NCI-H460 (cell line): ENCODE measurements at regions not wholly inside any gene's neighbourhood (a gene's known extent, or its start where the extent isn't known, plus 50 kb on each side); places are given as distances from the start of the nearest gene placed in this dataset.
A peak's percentile ranks its signal among the peaks of the same experiment; 100 is the strongest.
"Not testable (repeated sequence)": the region's sequence is repeated elsewhere in the genome, so short reads cannot be mapped to it uniquely, and the experiment has no call there.

Source experiments
- DNase-seq: peaks from one replicate; pipeline ENCODE4 v3.0.0-alpha.2; 2016; ENCODE audit warnings: low read depth; ENCODE audit errors: extremely low read depth

DNA sequence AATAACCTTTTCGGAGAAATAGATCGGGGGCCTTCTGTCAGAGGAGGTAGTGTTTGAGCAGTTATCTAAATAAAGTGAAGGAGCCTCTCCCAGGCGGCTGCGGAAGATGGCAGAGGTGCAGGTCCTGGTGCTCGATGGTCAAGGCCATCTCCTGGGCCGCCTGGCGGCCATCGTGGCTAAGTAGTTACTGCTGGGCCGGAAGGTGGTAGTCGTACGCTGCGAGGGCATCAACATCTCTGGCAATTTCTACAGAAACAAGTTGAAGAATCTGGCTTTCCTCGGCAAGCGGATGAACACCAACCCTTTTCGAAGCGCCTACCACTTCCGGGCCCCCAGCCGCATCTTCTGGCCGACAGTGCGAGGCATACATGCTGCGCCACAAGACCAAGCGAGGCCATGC is 186.1 kb downstream of the KTN1 start:
- no peak for DNase-seq

DNA sequence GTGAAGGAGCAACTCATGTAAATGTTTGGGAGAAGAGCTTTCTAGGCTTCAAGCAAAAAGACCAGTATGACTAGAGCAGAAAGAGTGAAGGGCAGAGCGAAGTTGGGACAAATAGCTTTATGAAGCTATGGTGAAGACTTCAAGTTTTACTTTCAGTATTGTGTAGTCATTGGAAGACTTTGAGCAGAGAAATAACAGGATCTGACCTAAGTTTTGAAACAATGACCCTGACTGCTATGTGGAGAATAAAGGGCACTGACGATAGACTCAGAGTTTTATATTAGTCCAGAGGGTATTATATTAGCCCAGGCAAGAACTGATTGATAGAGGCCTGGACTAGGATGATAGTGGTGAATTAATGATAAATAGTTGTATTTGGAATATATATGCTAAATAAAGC is 187.3 kb downstream of the KTN1 start:
- DNase-seq, result no peak

DNA sequence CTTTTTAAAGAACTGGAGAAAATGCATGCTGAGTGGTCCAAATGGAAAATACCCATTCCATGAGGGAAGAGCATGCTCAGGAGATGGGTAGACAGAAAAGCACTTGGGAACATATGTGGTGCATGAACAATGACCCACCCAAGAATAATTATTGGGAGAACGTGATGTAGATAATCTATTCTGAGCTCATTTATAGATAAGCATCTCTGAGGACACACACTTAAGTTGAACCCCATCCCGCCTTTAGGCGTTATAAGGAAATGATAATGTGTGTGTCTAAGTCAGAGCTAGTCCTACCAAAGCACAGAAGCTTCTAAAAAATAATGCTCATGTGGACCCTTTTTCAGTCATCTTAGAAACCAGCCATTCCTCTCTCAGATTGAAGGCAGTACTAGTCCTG is 189.9 kb downstream of the KTN1 start:
- no peak for DNase-seq

DNA sequence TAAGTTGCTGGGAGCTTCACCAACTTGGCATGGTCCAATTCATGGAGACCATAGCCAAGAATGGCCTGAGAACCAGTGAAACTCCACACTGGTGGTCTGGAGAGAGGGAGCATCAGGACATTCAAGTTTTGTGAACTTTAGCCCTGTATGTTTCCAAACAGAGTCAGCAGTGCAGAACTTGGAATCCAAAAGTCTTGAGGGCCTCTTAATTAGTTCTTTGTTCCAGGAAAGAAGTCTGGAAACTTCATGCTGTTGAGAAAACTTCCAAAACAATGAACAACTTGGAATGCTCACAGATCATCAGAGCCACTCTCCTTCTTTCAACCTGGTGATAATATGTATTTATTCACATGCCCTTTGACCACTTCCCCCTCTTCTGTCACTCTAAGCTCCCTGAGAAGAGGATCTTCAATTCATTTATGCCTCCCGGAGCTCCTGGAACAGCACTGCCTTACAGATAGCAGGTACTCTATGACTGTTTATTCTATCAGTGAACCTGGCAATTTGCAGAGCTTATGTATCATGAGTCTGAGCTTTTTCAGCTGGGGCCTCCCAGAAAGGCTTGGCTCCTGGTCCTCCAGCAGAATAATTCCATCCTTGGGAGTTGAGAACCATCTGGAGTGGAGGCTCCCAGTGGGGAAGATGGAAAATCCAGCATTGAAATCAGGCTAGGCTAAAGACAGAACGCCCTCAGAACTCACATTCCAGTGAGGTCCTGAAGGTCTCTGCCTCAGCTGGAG is 191.4 kb downstream of the KTN1 start:
- no peak for DNase-seq

DNA sequence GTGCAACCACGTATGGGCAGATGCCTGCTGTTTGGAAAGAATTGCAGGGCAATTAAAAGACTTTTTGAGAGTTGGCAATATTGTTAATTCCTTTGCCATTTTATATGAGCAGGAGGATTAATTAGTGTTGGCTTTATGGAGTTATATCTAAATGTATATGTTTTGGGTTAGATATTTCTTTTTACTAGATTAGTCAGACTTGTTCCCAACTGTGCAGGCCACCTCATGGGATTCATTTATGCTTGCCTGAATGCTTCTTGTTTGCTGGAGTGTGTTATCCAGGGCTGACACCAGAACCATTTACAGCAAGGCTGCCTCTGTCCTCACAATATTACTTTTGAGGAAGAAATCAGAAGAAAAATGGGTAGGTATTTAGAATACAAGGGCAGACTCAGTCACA is 192.5 kb downstream of the KTN1 start:
- no peak for DNase-seq

DNA sequence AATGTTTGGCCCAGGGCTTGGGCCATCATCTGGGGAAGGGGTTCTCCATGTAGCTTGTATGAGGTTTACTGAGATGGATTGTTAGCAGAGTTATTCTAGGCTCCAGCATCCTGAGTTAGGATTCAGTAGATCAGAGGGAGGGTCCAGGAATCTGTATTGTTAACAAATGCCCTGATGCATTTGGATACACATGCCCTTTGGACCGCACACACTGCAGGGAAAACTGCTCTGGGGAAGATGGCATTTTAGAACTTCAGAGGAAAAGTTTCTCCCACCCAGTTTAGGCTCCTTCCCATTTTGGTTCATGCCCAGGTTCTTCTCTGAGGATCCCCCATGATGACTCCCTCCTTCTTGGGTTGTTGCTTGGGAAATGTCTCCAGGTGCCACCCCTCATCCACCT is 193.3 kb downstream of the KTN1 start:
- no peak for DNase-seq

DNA sequence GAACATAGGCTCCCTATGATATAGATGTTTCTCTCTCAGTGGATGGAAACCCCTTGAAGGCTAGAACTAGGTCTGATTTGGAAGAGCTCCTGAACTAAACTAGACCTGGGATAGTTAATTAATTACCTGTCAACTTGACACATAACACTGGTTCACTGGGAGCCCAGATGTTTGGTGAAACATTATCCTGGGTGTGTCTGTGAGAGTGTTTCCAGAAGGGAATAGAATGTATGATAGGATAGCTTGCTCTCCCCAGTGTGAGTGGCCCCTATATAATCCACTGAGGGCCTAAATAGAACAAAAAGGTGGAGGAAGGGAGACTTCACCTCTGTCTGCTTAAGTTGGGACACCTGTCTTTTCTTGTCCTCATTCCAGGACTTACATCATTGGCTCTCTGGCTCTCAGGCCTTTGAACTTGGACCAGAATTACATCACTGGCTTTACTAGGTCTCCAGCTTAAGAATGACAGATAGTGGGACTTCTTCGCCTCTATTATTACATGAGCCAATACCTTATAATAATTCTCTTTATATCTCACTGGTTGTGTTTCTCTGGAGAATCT is 194.1 kb downstream of the KTN1 start:
- no peak for DNase-seq

DNA sequence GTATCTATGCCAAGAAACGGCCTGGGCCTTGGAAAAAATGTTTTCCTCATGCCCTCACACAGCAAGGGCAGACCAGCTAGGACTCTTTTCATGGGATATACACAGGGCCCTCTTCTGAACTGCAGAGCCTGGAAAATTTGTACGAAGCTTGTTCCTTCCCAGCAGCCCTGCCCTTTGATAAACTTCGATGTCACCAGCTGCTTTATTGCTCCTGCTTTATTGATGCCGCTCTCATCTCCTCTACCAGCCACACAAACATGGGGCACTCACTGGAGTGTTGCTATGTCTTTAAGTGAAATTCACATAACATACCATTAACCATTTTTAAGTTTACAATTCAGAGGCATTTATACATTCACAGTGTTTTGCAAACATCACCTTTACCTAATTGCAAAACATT is 197.9 kb downstream of the KTN1 start:
- no peak for DNase-seq

DNA sequence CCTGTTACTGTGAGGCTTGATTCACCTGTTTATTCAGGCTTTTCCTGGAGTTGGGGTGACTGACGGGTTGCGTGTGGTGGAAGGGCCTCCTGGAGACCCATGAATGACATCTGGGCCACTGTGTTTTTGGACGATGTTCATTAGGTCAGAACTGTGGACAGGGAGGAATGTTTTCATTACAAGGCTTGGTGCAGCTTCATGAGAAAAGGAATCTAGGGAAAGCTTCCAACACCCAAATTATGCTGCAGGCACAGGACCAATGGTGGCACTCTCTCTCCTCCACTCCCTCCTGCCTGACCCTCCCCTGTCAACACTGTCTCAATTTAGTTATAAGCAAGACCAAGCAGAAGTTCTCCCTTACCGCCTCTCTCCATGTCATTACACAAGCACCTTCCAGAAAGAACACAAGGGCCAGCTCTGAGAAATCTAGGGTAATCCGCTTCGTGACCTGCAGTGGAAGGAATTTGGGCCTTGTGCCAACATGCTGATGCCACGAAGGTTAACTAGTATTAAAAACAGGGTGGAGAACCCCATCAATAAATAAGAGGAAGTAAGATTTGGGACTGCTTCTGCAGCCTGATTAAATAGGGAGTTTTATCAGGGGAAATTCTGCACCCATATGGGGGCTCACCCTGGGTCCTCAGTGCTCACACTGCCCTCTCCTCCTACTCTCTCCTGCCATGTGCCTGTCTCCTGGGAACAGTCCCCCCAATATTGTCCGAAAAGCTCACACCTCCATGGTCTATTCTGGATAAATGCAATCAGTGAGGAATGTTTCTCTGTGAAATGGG is 200.3 kb downstream of the KTN1 start:
- DNase-seq, result no peak

DNA sequence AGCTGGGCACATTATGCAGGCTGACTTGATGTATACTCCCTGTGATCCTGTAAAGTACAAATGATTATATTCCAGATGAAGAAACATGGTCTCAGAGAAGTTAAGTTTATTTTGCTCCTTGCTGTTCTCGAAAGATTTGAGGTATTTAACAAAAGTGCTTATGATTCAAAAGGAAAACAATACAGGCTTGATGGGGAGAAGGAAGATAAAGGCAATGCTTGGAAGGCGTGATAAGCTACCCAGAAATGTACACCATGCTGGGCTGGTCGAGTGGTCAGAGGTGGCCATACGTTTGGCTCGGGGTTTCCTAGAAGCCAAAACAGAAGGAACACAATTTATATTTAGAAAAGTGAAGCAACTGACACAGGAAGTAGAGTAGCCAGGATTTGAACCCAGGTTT is 201.0 kb downstream of the KTN1 start:
- DNase-seq, result no peak

DNA sequence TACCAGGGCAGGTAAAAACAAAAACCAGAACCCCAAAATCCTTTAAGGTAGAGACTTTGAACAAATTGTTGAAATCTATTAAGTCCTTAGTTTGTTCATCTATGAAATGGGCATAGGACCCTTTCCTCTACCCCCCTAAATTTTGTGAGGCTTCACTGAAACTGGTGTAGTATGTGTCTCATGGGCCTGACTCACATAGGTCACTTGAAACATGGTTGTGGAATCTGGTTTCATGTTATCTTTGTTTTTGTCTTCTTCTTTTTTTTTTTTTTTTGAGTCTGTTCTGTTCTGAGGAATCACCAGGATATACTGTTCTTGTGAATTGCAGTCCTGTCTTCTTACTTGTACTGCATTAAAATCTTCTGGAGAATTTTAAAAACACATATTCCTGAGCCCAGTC is 202.2 kb downstream of the KTN1 start:
- DNase-seq, result no peak

DNA sequence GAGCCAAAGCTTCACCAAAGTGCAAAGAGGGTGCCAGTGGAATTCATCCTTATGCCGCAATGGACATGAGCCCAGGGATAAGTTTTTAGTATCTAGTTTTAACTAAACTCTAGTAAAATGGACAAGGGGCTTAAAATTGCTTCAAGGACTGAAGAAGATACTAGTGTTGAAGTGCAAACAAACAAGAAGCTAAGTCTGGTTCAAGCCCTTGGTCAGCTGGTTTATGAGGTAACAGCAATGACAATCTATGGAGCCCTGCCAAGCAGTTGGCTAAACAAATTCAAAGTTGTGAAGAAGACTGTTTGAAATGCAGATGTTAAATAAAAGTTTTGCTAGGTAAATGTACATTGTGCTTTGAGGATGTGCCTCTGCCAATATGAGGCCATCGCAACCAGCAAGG is 209.4 kb downstream of the KTN1 start:
- no peak for DNase-seq

DNA sequence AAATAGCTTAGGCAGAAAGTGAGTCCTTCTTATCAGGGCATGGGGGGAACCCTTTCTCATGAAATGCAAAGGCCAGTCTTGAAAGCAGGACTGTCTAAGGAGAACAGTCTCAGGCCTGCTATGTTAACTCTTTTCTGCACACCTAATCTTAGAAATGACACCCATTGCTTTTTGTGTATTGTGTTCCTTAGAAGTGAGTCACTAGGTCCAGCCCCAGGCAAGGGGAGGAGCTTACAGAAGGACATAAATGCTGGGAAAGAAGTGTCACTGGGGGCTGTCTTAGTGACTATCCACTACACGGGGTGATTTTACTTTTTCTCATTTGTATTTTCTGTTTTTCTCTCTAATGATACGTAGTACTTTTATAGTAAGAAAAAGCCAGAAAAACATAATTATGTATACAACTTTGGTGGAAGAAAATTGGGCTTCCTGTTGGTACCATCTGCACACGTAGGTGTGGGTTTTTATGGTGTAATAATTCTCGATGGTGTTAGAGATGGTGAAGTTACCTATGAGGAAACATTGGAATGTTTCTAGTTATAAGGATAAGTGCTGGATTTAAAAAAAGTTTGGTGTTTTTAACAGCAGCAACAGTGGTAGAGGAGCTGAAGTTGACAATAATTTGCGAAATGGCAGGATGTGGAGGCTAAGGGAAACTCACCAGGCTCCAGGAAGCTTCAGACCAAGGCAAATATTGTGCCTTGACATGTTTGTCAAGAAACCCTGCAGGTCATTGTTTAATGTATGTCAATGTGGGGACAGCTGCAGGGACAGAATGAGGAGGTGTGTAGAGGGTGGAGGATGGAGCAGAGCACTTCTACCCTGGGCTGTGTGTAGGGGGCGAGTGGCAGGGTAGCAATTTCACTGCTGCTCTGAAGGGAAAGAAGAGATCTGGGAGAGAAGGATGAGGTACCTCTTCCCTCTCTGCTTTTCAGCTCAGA is 214.9 kb downstream of the KTN1 start:
- peak; percentile 25 for DNase-seq

DNA sequence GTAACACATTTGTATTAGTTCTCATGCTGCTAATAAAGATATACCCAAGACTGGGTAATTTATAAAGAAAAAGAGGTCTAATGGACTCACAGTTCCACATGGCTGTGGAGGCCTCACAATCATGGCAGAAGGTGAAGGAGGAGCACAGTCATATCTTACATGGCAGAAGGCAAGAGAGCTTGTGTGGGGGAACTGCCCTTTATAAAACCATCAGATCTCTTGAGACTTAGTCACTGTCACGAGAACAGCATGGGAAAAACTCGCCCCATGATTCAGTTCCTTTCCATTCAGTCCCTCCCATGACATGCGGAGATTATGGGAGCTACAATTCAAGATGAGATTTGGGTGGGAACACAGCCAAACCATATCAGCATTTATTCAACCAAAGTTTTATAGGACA is 216.5 kb downstream of the KTN1 start:
- DNase-seq, result not testable (repeated sequence)

DNA sequence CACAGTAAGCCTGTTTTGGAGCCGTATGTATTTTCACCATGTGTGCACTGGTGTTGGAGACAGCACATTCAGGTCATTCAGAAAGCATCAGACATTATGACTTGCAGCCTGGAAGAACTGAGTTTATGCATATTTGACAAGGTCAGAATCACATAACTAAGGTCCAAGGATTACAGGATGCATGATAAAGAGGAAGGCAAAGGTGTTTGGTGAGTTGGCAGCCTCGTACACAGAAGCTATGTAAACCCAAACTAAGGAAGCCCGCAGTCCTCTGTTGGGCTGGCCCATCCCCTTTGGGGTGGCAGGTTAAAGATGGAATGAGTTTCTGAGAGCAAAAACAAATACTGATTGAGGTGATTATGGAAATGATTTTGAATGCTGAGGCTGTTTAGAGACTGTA is 218.4 kb downstream of the KTN1 start:
- no peak for DNase-seq

DNA sequence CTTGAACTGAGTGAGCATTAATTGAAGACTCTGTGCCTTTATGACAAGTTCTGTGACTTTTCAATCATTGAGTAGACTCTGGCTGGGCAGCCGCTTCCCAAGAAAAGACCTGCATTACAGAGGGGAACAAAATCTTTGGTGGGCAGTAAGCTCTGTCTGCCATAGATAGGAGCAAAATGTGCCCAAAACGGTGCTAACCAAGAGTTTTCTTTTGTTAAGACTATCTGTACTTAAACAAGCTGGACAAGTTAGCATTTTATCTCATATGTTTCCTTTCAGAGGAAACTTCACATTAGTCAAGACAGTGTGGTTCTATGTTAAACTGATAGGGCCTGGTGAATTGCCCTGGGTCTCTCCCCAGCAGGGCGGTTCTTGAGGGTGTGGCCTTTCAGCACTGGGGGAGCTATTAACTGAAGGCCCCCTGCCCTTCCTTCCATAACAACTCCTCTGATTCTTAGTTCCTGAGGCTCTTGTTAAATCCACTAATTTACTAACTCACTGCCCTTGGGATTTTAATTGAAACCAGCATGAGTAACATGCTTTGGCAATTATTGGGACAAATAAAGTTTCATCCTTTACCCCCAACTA is 219.6 kb downstream of the KTN1 start:
- no peak for DNase-seq

DNA sequence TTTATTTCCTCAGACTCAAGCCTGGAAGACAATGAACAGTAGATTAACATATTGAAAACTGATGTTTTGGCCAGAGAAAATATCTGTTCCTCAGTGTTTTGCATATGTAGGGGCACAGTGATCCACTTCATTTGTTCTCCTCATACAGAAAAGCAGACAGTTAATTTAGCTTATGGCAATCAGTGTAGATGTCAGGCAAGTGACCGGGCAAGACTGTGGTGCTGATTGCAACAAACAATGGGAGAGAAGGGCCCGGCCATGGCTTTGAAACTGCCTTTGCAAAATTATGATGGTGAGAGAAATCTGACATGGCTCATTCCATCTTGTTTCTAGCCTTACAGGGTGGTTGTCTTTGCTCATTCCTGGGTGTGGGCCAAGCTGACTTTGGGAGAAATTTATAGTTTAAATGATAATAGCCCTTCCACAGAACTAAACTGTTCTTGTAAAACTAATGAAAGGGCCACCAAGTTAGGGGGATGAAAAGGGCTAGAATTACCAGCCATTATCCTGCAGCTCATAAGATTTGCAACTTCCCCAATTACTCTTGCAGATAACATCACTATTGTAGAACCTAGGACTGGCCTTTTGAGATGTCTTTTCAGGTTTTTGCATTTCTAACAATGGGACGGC is 220.3 kb downstream of the KTN1 start:
- DNase-seq, result no peak

DNA sequence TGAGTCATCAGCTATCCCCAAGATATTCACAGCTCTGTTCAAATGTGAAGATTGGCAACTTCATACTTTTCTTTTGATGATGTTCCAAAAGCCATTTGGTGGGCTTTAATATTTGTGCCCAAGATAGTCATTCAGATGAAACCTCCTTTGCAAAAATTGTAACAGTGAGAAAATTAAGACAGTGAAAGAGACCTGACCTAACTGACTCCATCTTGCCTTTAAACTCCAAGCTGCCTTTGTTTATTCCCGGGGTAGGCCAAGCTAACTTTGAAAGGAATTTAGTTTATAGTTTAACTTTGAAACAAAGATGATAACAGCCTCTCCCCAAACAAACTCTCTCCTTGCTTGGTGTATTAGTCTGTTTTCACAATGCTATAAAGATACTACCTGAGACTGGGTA is 221.1 kb downstream of the KTN1 start:
- no peak for DNase-seq

DNA sequence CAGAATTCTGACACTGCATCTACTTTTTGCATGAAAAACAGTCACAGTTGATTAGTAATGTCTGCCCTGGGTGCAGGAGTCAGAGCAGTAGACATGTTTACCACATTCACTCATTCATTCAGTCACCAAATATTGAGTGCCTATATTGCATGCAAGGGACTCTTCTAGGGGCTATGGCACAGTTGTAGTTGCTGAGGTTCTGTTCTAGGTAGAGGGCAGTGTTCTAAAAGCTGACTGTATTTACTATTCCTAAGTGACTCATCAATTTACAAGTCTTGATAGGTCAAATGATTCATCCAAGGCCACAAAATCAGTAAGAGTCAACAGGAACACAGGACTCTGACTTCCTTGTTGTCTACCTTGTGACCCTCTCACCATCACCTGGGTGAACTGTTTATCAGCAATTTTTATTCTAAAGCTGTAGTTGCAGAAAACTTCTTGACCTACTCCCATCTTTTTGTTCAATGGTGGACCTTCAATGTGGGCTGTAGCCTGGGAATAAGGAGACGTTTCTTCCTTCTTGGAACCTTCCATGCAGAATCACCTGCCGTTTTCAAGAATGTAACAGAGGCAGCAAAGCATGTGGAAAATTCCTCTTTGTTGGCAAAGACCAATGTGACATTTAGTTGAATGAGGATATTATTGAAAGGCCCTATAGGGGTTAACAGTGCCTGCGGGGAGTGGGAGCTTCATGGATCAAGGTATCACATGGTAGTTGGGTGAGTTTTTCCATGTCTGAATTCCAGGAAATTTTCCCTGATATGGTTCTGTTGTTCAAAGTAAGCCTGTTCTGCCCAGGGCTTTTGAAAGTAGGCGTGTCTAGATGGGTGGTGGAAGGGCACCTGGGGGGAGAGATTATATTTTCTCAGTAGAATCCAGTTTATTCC is 223.2 kb downstream of the KTN1 start:
- peak; percentile 75 for DNase-seq
